SK-N-SH (cell line): ENCODE measurements at regions not wholly inside any gene's neighbourhood (a gene's known extent, or its start where the extent isn't known, plus 50 kb on each side); places are given as distances from the start of the nearest gene placed in this dataset.

Experiments used
- ELF1 ChIP-seq: IDR thresholded peaks from 2 replicates; pipeline ENCODE4 v1.4.0; 2012
- GABPA ChIP-seq: IDR thresholded peaks from 2 replicates; pipeline ENCODE4 v1.4.0; 2012; ENCODE audit warnings: low read depth, mild to moderate bottlenecking
- MXI1 ChIP-seq: IDR thresholded peaks from 2 replicates; pipeline ENCODE4 v1.6.1; 2012; ENCODE audit warnings: mild to moderate bottlenecking, low read depth, low read length, improper control_type of control experiment
- RAD21 ChIP-seq: IDR thresholded peaks from 2 replicates; pipeline ENCODE4 v1.6.1; 2012; ENCODE audit warnings: mild to moderate bottlenecking, low read length
- RFX5 ChIP-seq: IDR thresholded peaks from 2 replicates; pipeline ENCODE4 v1.6.1; 2012; ENCODE audit warnings: mild to moderate bottlenecking, improper control_type of control experiment, low read length
- TF ChIP-seq, protein P1 (sequence below): fragments of 200-600 bp; sonication (generic); IDR thresholded peaks from 2 replicates; pipeline ENCODE4 v1.6.1; 2017; ENCODE audit warnings: antibody characterized with exemption, mild to moderate bottlenecking, moderate library complexity

DNA sequence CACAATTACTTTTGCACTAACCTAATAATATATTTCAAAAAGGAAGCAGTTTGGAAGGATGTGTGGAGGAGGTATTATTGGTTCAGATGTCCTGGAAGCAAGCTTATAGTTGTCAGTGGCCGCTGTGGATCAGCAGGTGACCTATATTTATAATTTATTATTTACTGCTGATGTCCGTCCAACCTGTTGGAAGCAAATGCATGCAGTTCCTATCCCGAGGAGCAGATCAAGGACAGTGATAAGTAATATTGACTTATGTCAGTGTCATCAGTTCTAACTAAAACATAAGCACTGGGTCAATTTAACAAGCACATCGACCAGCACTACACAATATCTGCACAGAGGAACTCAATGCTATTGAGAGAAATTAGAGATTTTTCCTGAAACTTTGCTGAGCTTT lies 270.1 kb downstream of the BRINP2 start:
- TF ChIP-seq, protein P1, sequence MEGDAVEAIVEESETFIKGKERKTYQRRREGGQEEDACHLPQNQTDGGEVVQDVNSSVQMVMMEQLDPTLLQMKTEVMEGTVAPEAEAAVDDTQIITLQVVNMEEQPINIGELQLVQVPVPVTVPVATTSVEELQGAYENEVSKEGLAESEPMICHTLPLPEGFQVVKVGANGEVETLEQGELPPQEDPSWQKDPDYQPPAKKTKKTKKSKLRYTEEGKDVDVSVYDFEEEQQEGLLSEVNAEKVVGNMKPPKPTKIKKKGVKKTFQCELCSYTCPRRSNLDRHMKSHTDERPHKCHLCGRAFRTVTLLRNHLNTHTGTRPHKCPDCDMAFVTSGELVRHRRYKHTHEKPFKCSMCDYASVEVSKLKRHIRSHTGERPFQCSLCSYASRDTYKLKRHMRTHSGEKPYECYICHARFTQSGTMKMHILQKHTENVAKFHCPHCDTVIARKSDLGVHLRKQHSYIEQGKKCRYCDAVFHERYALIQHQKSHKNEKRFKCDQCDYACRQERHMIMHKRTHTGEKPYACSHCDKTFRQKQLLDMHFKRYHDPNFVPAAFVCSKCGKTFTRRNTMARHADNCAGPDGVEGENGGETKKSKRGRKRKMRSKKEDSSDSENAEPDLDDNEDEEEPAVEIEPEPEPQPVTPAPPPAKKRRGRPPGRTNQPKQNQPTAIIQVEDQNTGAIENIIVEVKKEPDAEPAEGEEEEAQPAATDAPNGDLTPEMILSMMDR: no peak
- TF ChIP-seq RAD21 (no peak), MXI1 (no peak), ELF1 (no peak), RFX5 (no peak), GABPA (no peak)
